GM18502 (cell line): ENCODE measurements at regions not wholly inside any gene's neighbourhood (a gene's known extent, or its start where the extent isn't known, plus 50 kb on each side); places are given as distances from the start of the nearest gene placed in this dataset.
"Not testable (repeated sequence)": the region's sequence is repeated elsewhere in the genome, so short reads cannot be mapped to it uniquely, and the experiment has no call there.

ENCODE experiments used
- ATAC-seq: cut with Tn5 transposase; IDR thresholded peaks from one replicate; pipeline ENCODE4 v1.9.1; 2021; ENCODE audit warnings: mild to moderate bottlenecking; ENCODE audit not compliant: unreplicated experiment, poor library complexity

- ATAC-seq = no peak
These were observed 113.7 kb upstream of the CDH11 start for GRCh38 chr16:65235339-65236177.

- not testable (repeated sequence) for ATAC-seq
These were observed 113.0 kb upstream of the CDH11 start for GRCh38 chr16:65234721-65235320.

- no peak for ATAC-seq
These were observed 107.4 kb upstream of the CDH11 start for GRCh38 chr16:65229191-65229662.

DNA sequence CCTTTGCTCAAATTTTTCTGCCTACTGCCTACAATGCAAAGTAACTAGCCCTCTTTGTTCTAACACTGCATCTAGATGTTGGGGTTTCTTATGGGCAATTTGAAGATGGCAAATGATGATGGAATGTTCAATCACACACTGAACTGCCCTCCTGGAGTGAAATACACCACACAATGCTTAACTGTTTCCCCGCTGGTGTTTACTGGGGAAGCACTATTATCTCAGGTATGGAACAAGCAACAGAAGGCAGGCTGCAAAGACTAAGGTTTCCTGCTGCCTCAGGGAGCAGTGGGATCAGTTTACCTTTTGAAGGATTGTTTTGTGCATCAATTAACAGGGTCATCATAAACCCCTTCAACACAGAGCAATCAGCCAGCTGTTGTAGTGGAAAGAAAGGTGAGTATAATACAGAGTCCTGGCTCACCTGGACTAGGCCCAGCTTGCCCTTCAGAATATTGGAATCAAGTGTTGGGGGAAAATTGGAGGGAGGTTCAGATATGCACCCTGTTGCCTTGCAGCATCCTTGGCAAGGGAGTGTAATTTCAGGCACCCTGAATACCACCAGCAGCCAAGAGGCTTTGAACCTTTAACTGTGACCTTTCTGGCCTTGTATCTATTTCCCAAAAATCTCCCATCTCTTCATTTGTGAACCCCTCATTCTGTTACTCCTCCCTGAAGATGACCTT is 105.4 kb upstream of the CDH11 start:
- ATAC-seq = no peak

- no peak for ATAC-seq
These were observed 104.2 kb upstream of the CDH11 start for GRCh38 chr16:65226077-65226476.

GRCh38 chr16:65225488-65225887 is 103.6 kb upstream of the CDH11 start:
- no peak for ATAC-seq

GRCh38 chr16:65224994-65225393 is 103.1 kb upstream of the CDH11 start:
- ATAC-seq = no peak

- ATAC-seq = no peak
These were observed 102.6 kb upstream of the CDH11 start for GRCh38 chr16:65224471-65224870.

DNA sequence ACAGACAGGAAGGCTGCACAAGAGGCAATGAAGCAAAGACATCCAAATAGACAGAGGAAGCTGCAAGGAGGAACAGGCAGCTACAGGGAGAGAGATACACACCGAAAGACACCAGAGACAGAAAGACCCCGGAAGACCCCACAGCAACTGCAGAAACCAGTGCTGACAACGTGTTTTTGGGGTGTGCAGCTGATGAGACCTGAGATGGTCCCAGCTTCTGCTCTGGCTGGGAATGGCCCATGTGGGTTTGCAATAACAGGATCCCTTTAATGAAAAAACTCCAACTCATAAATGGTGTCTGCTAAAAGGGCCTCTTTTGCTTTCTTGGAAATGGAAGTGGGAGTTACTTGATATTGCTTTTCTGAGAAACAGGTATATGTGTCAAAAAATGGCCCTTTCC is 101.5 kb upstream of the CDH11 start:
- no peak for ATAC-seq

- ATAC-seq = no peak
These were observed 100.7 kb upstream of the CDH11 start for GRCh38 chr16:65222536-65222935.

- ATAC-seq = no peak
These were observed 100.2 kb upstream of the CDH11 start for GRCh38 chr16:65222049-65222448.

DNA sequence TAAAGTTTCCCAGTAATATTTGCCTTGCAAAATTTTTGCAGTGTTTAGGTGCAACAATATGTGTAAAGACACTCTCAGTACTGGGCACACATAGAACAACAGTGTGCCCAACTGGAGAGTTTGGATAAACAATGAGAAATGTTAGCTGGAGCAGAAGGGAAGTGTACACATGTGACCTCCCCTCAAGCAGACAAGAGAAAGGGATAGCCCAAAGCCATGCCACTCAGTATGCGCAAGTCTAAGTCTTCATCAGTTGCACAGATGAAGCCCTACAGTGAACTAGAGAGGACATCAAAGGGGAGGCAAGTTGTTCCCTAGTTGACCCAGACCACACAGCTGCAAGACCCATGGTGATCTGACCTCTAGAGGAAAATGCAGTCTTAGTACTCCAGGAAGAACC is 97.9 kb upstream of the CDH11 start:
- no peak for ATAC-seq

- ATAC-seq = no peak
These were observed 96.5 kb upstream of the CDH11 start for GRCh38 chr16:65218348-65218747.

GRCh38 chr16:65213866-65214595 is 92.2 kb upstream of the CDH11 start:
- no peak for ATAC-seq

GRCh38 chr16:65212791-65213190 is 90.9 kb upstream of the CDH11 start:
- ATAC-seq = no peak

DNA sequence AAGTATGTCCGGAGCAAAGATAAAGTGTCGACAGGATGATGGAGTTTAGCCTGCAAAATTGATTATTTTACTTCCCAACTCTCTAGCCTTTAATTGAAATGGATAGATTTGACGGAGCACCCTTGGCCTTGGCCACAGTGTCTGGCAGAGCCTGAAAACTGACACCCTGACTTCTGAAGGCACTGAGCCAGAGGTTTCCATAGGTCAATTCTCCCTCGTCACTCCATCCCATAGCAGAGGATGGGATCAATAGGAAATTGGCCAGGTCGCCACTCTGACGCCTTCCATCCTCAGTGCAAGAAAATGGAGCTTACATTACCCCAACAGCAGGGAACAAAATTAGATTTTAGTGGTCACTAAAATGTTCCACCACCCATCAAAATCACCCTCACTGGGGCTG is 90.4 kb upstream of the CDH11 start:
- no peak for ATAC-seq

DNA sequence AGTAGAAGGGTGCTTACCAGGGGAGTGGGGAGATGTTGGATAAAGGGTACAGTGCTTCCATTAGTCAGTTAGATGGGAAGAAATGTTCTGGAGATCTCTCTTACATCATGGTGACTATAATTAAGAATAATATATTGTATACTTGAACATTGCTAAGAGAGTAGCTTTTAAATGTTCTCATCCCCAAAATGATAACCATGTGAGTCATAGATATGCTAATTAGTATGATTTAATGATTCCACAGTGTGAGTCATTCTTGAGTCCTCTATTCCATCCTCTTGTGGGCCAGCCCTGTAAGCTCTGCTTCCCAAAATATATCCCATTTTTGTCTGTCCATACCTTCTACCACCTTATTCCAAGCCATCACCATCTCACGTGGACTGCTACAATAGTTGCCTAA is 80.6 kb upstream of the CDH11 start:
- no peak for ATAC-seq

DNA sequence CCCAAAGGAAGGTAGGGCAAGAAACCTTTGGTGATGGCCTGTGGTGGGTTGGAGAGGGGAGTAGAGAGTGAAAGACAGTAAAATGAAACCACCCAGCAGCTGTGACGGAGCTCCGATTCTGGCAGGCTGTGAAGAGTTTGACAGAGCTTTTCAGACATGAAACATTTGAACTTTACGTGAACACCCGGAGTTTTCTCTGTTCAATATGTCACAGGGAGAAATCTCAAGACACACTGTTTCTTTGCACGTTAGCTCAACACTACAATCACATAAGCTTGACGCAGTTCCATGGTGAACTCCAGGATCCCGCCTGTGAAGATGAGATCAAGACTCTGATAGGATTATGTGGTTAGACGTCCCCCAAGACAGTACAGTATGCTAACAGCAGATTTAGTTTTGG is 79.6 kb upstream of the CDH11 start:
- ATAC-seq = no peak

DNA sequence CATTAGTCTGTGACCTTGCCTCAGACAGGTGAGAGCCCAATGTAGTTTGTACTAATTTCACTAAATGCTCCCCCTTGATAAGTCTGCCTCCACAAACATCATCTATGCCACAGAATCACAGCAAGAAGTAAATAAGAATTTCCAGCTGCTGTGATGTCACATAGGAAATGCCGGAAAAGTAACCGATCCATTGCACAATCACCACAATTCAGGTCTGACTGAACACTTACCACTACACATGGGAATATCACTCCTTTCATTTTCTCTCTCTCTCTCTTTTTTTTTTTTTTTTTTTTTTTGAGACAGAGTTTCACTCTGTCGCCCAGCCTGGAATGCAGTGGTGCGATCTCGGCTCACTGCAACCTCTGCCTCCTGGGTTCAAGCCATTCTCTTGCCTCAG is 79.0 kb upstream of the CDH11 start:
- ATAC-seq = no peak

GRCh38 chr16:65200156-65200773 is 78.4 kb upstream of the CDH11 start:
- no peak for ATAC-seq
